Right lobe of liver (tissue), 4 donors: ENCODE measurements at regions not wholly inside any gene's neighbourhood (a gene's known extent, or its start where the extent isn't known, plus 50 kb on each side); places are given as distances from the start of the nearest gene placed in this dataset.

ENCODE experiments used
- POLR2A ChIP-seq: fragments of 450-650 bp; IDR thresholded peaks from one replicate; pipeline ENCODE4 v1.6.1; 2017; ENCODE audit warnings: antibody characterized with exemption, mild to moderate bottlenecking
- TF ChIP-seq, protein P1 (sequence below), 4 donors: fragments of 200-600 bp in 3 of 4; fragments of 450-650 bp in 1 of 4; IDR thresholded peaks; one replicate each; pipeline versions ENCODE4 v1.5.1 to v1.8.0; 2016 to 2022; ENCODE audit warnings: antibody characterized with exemption in 4 of 4, mild to moderate bottlenecking in 2 of 4
- donor health status: DM: no; HTN: no; CAD: no.
- donor health status: DM: no; HTN: no; CAD: no.
- donor health status: DM: no; HTN: yes; CAD: no.

DNA sequence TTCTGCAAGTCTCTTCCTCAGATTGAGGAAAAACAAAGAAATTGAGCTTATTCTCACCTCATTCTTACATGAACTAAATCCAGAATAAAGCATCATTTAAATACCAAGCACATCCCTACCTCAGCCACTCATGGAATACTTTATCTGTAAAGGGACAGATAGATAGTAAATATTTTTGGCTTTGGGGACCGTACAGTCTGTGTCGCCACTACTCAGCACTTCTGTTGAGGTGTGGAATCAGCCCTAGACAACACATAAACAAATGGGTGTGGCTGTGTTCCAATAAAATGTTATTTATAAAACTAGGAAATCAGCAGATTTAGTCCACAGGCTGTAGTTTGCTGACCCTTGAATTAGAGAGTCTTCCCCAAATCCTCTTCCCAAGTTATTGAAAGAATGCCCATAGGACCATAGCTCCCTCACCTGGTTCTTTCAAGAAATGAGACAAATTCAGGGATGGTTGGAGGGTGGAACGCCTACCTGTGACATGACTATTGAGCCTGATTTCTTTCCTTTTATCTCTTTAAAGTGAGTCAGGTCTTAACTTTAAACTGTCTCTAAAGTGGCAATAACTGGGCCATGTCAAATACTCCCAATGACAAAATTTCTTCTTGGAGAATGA lies 878.5 kb downstream of the USP25 start:
- TF ChIP-seq, protein P1, sequence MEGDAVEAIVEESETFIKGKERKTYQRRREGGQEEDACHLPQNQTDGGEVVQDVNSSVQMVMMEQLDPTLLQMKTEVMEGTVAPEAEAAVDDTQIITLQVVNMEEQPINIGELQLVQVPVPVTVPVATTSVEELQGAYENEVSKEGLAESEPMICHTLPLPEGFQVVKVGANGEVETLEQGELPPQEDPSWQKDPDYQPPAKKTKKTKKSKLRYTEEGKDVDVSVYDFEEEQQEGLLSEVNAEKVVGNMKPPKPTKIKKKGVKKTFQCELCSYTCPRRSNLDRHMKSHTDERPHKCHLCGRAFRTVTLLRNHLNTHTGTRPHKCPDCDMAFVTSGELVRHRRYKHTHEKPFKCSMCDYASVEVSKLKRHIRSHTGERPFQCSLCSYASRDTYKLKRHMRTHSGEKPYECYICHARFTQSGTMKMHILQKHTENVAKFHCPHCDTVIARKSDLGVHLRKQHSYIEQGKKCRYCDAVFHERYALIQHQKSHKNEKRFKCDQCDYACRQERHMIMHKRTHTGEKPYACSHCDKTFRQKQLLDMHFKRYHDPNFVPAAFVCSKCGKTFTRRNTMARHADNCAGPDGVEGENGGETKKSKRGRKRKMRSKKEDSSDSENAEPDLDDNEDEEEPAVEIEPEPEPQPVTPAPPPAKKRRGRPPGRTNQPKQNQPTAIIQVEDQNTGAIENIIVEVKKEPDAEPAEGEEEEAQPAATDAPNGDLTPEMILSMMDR (IDR thresholded peaks at IDR 0.05) = peak; percentile 16 to 35 (median 29)
- no peak for TF ChIP-seq POLR2A
